ENCODE measurements at regions not wholly inside any gene's neighbourhood (a gene's known extent, or its start where the extent isn't known, plus 50 kb on each side); places are given as distances from the start of the nearest gene placed in this dataset.
"Not testable (repeated sequence)": the region's sequence is repeated elsewhere in the genome, so short reads cannot be mapped to it uniquely, and the experiment has no call there.

DNA sequence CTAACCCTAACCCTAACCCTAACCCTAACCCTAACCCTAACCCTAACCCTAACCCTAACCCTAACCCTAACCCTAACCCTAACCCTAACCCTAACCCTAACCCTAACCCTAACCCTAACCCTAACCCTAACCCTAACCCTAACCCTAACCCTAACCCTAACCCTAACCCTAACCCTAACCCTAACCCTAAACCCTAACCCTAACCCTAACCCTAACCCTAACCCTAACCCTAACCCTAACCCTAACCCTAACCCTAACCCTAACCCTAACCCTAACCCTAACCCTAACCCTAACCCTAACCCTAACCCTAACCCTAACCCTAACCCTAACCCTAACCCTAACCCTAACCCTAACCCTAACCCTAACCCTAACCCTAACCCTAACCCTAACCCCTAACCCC lies 80.6 kb upstream of the PLEKHG4B start:
- H3K9me3 ChIP-seq; H3K27ac ChIP-seq; H3K4me1 ChIP-seq; intact Hi-C loops (cut with DNase I; ENCODE audit: low total_unique reads); H3K27me3 ChIP-seq; DNase-seq; H3K4me3 ChIP-seq; H3K36me3 ChIP-seq: not testable (repeated sequence)

DNA sequence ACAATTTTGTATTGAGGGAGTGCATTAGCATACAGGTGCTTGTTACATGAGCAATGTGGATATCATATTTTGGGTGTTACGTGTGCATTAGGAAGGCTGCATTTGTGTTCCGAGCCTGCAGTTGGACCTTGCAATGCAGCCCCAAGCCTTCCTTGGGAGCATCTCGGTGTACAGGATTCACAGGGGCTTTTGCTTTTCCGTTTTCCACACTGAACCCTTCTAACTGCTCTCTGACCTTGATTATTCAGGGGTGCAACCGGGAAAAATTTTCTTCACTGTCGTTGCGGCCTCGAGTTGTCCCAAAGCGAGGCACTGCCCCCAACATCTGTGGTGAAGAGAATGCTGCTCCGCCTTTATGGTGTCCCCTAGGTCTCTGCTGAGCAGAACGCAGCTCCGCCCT lies 80.1 kb upstream of the PLEKHG4B start:
- Histone ChIP-seq H3K27ac (no peak overlapping the region), H3K4me1 (no peaks in the 10 kb centered on the region), H3K36me3 (no peaks in the 10 kb centered on the region), H3K27me3 (peaks cover 0 to 6% (median 0%) of the 10 kb centered on the region in 3 donors), H3K4me3 (no peak overlapping the region), H3K9me3 (no peaks in the 10 kb centered on the region)
- TF ChIP-seq POLR2A (IDR thresholded peaks at IDR 0.05) (no peak), POLR2AphosphoS5 (IDR thresholded peaks at IDR 0.05) (no peak), EP300 (IDR thresholded peaks at IDR 0.05) (no peak)
- TF ChIP-seq, protein P1, sequence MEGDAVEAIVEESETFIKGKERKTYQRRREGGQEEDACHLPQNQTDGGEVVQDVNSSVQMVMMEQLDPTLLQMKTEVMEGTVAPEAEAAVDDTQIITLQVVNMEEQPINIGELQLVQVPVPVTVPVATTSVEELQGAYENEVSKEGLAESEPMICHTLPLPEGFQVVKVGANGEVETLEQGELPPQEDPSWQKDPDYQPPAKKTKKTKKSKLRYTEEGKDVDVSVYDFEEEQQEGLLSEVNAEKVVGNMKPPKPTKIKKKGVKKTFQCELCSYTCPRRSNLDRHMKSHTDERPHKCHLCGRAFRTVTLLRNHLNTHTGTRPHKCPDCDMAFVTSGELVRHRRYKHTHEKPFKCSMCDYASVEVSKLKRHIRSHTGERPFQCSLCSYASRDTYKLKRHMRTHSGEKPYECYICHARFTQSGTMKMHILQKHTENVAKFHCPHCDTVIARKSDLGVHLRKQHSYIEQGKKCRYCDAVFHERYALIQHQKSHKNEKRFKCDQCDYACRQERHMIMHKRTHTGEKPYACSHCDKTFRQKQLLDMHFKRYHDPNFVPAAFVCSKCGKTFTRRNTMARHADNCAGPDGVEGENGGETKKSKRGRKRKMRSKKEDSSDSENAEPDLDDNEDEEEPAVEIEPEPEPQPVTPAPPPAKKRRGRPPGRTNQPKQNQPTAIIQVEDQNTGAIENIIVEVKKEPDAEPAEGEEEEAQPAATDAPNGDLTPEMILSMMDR (IDR thresholded peaks at IDR 0.05) = no peak
- intact Hi-C loops (cut with DNase I; ENCODE audit: low total_unique reads) = no loop called here
- DNase-seq = peak in 1 of 2 donors; percentile 25
- WGBS, 5 donors = 79 to 85% (median 82%) methylated on average over 12 of the region's 12 CpGs

DNA sequence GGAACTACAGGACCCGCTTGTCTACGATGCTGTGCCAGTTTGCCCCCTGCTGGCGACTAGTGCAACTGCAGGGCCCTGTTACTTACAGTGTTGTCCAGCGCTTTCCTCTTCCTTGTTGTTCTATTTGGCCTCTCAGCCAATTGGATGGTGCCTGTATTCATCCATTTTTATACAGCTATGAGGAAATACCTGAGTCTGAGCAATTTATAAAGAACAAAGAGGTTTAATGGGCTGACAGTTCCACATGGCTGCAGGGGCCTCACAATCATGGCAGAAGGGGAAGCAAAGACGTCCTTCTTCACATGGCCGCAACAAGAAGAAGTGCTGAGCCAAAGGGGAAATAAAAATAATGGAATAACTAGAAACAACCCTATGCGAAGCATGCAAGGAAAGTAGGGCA lies 78.7 kb upstream of the PLEKHG4B start:
- 65 to 75% (median 72%) methylated on average over 7 of the region's 7 CpGs for WGBS, 5 donors

DNA sequence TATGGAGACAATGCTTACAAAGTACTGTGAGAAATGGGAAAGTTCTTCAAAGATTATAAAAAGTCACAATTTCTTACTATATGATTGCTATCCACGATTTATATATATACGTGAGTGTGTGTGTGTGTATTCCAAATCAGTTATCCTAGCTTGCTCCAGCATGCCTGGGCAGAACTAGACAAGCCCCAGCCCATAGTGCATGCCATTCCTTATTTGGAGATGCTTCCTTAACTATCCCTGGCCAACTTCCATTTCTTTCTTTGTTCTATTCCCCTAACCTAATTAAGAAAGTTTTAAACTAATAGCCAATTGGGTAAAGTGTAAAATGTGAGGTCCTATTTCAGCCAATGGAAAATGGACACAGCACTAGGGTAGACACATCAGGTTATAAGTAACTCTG lies 77.3 kb upstream of the PLEKHG4B start:
- DNase-seq; H3K27ac ChIP-seq; H3K36me3 ChIP-seq; H3K4me3 ChIP-seq; H3K4me1 ChIP-seq; intact Hi-C loops (cut with DNase I; ENCODE audit: low total_unique reads); H3K27me3 ChIP-seq; H3K9me3 ChIP-seq: not testable (repeated sequence)
- WGBS, 5 donors = 60 to 80% (median 67%) methylated on average over 2 of the region's 2 CpGs

More for the DNA sequence above, 78.7 kb upstream of the PLEKHG4B start:
- Histone ChIP-seq H3K27me3 (peaks cover 0 to 6% (median 0%) of the 10 kb centered on the region in 3 donors), H3K27ac (no peak overlapping the region), H3K4me3 (no peak overlapping the region), H3K9me3 (no peaks in the 10 kb centered on the region), H3K4me1 (no peaks in the 10 kb centered on the region), H3K36me3 (no peaks in the 10 kb centered on the region)
- no peak for DNase-seq
- TF ChIP-seq POLR2A (IDR thresholded peaks at IDR 0.05) = no peak
- TF ChIP-seq, protein P1 (IDR thresholded peaks at IDR 0.05) = no peak
- no peak for TF ChIP-seq EP300 (IDR thresholded peaks at IDR 0.05)
- TF ChIP-seq POLR2AphosphoS5 (IDR thresholded peaks at IDR 0.05) = no peak
- intact Hi-C loops (cut with DNase I; ENCODE audit: low total_unique reads) = no loop called here

DNA sequence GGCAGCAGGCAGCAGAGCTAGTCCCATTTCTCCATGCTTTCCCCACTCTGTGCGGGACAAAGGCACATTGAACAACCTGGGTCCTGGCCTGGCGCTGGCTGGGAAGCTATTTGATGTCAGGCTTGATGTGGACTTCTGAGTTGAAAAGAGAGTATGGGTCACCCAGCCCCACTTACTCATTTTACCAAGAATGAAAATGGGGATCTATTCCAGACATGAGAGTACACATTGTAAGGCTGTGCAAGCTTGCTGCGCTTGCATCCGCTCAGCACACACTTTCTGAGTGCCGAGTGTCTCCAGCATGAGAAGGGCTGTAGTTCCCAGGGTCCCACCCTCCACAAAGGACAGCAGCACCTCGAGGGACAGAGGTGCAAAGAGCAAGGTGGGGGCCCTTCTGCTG lies 71.7 kb upstream of the PLEKHG4B start:
- 68 to 79% (median 75%) methylated on average over 6 of the region's 6 CpGs for WGBS, 5 donors
- peaks cover 0 to 26% (median 0%) of the 10 kb centered on the region in 3 donors for H3K27me3 ChIP-seq
- H3K9me3 ChIP-seq; H3K4me1 ChIP-seq; H3K36me3 ChIP-seq; H3K4me3 ChIP-seq; H3K27ac ChIP-seq; intact Hi-C loops (cut with DNase I; ENCODE audit: low total_unique reads): not testable (repeated sequence)
- peak in 1 of 2 donors; percentile 26 for DNase-seq

DNA sequence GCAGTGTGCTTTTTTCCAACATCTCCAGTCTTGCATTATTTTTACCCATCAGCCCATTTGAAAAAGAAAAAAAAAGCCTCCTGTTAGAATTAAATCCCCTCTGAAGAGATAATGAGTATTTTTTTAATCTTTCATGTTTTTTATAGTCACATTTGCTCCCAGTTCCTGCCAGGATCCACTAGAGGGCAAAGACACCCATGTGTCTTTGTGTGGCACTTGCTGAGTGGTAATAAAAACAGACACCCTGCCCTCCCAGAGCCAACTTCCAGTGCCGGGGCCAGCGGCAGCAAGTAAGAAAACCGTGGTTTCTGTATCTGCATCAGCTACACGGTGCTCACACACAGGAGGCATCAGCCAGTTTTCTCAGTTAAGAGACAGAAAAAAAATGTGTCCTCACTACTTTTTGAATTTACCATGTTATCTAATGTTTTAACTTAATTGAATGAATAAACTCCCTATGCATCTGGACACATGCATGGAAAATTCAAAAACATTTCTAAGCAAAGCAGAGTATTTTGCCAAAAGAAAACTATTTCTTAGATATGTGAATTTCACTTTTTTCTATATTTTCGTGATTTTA lies 70.2 kb upstream of the PLEKHG4B start:
- Histone ChIP-seq H3K4me3 (no peak overlapping the region), H3K27me3 (peaks cover 0 to 26% (median 0%) of the 10 kb centered on the region in 3 donors), H3K27ac (no peak overlapping the region), H3K4me1 (no peaks in the 10 kb centered on the region), H3K9me3 (no peaks in the 10 kb centered on the region), H3K36me3 (no peaks in the 10 kb centered on the region)
- peak in 1 of 2 donors; percentile 7 for DNase-seq
- TF ChIP-seq EP300 (IDR thresholded peaks at IDR 0.05) (no peak), POLR2A (IDR thresholded peaks at IDR 0.05) (no peak), POLR2AphosphoS5 (IDR thresholded peaks at IDR 0.05) (no peak)
- TF ChIP-seq, protein P1 (IDR thresholded peaks at IDR 0.05) = no peak
- WGBS, 5 donors = 41 to 56% (median 53%) methylated on average over 5 of the region's 5 CpGs
- intact Hi-C loops (cut with DNase I; ENCODE audit: low total_unique reads) = no loop called here

DNA sequence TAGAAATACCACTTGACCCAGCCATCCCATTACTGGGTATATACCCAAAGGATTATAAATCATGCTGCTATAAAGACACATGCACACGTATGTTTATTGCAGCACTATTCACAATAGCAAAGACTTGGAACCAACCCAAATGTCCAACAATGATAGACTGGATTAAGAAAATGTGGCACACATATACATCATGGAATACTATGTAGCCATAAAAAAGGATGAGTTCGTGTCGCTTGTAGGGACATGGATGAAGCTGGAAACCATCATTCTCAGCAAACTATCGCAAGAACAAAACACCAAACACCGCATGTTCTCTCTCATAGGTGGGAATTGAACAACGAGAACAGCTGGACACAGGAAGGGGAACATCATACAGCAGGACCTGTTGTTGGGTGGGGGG lies 68.1 kb upstream of the PLEKHG4B start:
- H3K27ac ChIP-seq; DNase-seq; H3K4me1 ChIP-seq; H3K36me3 ChIP-seq; intact Hi-C loops (cut with DNase I; ENCODE audit: low total_unique reads); H3K9me3 ChIP-seq; H3K4me3 ChIP-seq: not testable (repeated sequence)
- H3K27me3 ChIP-seq = peaks cover 0 to 31% (median 0%) of the 10 kb centered on the region in 3 donors
- WGBS, 5 donors = 74 to 88% (median 79%) methylated on average over 5 to 6 of the region's 6 CpGs

DNA sequence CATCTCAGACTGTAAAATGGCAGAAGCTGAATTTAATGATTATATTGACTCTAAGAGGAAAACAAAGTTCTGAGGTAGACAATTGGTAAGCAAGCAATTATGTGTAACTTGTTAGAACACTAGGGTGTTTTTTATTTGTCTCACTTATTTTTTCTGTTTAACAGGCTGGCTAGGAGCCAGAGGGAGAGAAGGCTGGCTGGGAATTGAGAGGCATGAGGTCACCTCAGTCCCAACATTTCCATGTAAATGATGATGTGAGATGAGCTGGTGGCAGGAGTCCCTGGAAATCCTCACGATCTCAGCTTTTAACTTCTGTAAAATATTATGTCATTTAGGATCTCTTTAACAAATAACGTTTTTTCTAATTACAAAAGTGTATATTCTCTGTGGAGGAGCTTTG lies 66.9 kb upstream of the PLEKHG4B start:
- H3K36me3 ChIP-seq; DNase-seq; intact Hi-C loops (cut with DNase I; ENCODE audit: low total_unique reads); H3K27ac ChIP-seq; H3K4me1 ChIP-seq; H3K9me3 ChIP-seq; H3K4me3 ChIP-seq: not testable (repeated sequence)
- H3K27me3 ChIP-seq = peaks cover 0 to 28% (median 0%) of the 10 kb centered on the region in 3 donors
- 33 to 43% (median 38%) methylated on average over 2 of the region's 2 CpGs for WGBS, 5 donors

All from stomach (tissue), 8 donors.